ENCODE measurements at regions not wholly inside any gene's neighbourhood (a gene's known extent, or its start where the extent isn't known, plus 50 kb on each side); places are given as distances from the start of the nearest gene placed in this dataset.
A peak's percentile ranks its signal among the peaks of the same experiment; 100 is the strongest.
"Not testable (repeated sequence)": the region's sequence is repeated elsewhere in the genome, so short reads cannot be mapped to it uniquely, and the experiment has no call there.

DNA sequence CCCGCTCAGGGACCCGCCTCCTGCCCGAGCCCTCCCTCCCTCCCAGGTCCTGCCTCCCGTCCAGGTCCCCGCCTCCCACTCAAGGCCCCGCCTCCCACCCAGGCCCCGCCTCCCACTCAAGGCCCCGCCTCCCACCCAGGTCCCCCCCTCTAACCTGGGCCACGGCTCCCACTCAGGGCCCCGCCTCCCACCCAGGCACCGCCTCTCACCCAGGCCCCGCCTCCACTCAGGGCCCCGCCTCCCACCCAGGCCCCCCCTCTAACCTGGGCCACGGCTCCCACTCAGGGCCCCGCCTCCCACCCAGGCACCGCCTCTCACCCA, 103.5 kb downstream of the FAM53A start:
- H3K27ac ChIP-seq (ENCODE audit: low read length); H3K4me1 ChIP-seq (ENCODE audit: insufficient read depth, low read length); H4K20me1 ChIP-seq (ENCODE audit: low read length); H3K27me3 ChIP-seq (ENCODE audit: low read length); H3K9ac ChIP-seq (ENCODE audit: low read length); H3F3A ChIP-seq (ENCODE audit: low read length, unreplicated experiment); DNase-seq; H3K36me3 ChIP-seq (ENCODE audit: low read depth, low read length); H3K4me3 ChIP-seq (ENCODE audit: low read length); ATAC-seq; POLR2A ChIA-PET (ENCODE audit: unreplicated experiment); H2AFZ ChIP-seq (ENCODE audit: low read length); H3K9me2 ChIP-seq (replicated peaks; ENCODE audit: low read length); BruUV-seq (replicated peaks); H3K4me2 ChIP-seq (ENCODE audit: low read length); H3K9me3 ChIP-seq (ENCODE audit: low read length); H3K79me2 ChIP-seq (ENCODE audit: low read length); intact Hi-C loops (cut with micrococcal nuclease); CTCF ChIA-PET: not testable (repeated sequence)

GRCh38 chr4:1579901-1580691, 104.0 kb downstream of the FAM53A start:
- POLR2A ChIA-PET (ENCODE audit: unreplicated experiment), result no interaction called here
- Histone ChIP-seq H4K20me1 (ENCODE audit: low read length) (no peaks in the 10 kb centered on the region), H3K9me2 (replicated peaks; ENCODE audit: low read length) (no peaks in the 10 kb centered on the region), H3K4me3 (ENCODE audit: low read length) (peak overlapping the region; percentile 76), H3K9ac (ENCODE audit: low read length) (peak overlapping the region; percentile 70), H3K79me2 (ENCODE audit: low read length) (no peaks in the 10 kb centered on the region), H3K36me3 (ENCODE audit: low read depth, low read length) (no peaks in the 10 kb centered on the region), H3K27me3 (ENCODE audit: low read length) (no peaks in the 10 kb centered on the region), H3K9me3 (ENCODE audit: low read length) (no peaks in the 10 kb centered on the region), H3F3A (ENCODE audit: low read length, unreplicated experiment) (no peaks in the 10 kb centered on the region), H2AFZ (ENCODE audit: low read length) (peak overlapping the region; percentile 79), H3K4me2 (ENCODE audit: low read length) (peak overlapping the region; percentile 96), H3K4me1 (ENCODE audit: insufficient read depth, low read length) (0 out of 2 replicates have a peak, but pooled peaks cover 3% of the 10 kb centered on the region), H3K27ac (ENCODE audit: low read length) (peak overlapping the region; percentile 50)
- peak; percentile 77 for ATAC-seq
- TF ChIP-seq EZH2phosphoT487 (IDR thresholded peaks at IDR 0.05; ENCODE audit: borderline replicate concordance, low read length), result no peak
- no peak for TF ChIP-seq CTCF (conservative IDR thresholded peaks at IDR 0.05; ENCODE audit: low read depth, low read length)
- TF ChIP-seq EZH2 (IDR thresholded peaks at IDR 0.05; ENCODE audit: low read length, unreplicated experiment), result no peak
- peak; percentile 88 for DNase-seq
- BruUV-seq (replicated peaks), result no TSS peak
- CTCF ChIA-PET, result no interaction called here
- intact Hi-C loops (cut with micrococcal nuclease), result no loop called here

DNA sequence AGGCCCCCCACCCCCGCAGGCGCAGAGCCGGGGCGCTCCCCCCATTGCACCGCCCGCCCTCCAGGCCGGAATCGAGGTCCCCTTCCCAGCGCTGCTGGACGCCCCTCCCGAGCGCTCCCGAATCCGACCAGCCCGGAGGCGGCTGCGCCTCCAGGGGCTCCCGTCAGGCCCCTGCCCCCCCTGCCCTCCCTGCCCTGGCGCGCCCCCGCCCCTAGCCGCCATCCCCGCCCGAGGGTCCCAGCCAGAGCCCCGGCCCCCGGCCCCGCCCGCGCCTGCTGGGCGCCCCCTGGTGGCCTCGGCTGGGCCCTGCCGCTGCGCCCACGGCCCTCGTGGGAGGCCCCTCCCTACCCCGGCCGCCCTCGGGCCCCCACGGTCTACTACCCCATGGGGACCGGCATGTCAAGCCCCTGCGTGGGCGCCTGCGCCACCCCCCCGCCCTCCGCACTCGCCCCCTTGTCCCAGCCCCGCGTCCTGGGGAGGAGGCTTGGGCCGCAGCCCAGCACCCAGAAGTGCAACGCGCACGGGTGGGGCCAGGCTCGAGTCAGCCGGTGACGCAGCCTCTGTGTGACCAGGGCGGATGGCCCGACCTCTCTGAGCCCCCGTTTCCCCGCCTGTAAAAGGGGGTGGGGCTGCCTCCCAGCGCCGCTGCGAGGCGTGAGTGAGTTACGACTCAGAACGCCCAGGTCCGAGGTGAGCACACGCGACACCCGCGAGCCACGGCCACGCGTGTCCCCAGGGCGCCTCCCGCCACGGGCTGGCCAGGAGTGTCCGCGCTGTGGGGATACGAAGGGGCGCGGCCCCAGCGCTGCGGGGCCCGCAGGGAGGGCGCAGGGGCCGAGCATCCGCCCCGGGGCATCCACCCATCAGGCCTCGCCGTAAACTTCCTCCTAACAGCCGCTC, 104.9 kb downstream of the FAM53A start:
- BruUV-seq (replicated peaks), result no TSS peak
- H3K4me1 ChIP-seq (ENCODE audit: insufficient read depth, low read length), result 0 out of 2 replicates have a peak, but pooled peaks cover 3% of the 10 kb centered on the region
- H3K36me3 ChIP-seq (ENCODE audit: low read depth, low read length), result no peaks in the 10 kb centered on the region
- no peaks in the 10 kb centered on the region for H3F3A ChIP-seq (ENCODE audit: low read length, unreplicated experiment)
- peak overlapping the region; percentile 70 for H3K9ac ChIP-seq (ENCODE audit: low read length)
- TF ChIP-seq CTCF (conservative IDR thresholded peaks at IDR 0.05; ENCODE audit: low read depth, low read length), result peak; percentile 47
- TF ChIP-seq EZH2 (IDR thresholded peaks at IDR 0.05; ENCODE audit: low read length, unreplicated experiment), result no peak
- H3K4me2 ChIP-seq (ENCODE audit: low read length), result peak overlapping the region; percentile 96
- H3K9me2 ChIP-seq (replicated peaks; ENCODE audit: low read length), result no peaks in the 10 kb centered on the region
- intact Hi-C loops (cut with micrococcal nuclease), result no loop called here
- ChIA-PET CTCF (no interaction called here), POLR2A (ENCODE audit: unreplicated experiment) (no interaction called here)
- peak overlapping the region; percentile 76 for H3K4me3 ChIP-seq (ENCODE audit: low read length)
- H4K20me1 ChIP-seq (ENCODE audit: low read length), result no peaks in the 10 kb centered on the region
- H3K27ac ChIP-seq (ENCODE audit: low read length), result peak overlapping the region; percentile 50
- no peaks in the 10 kb centered on the region for H3K79me2 ChIP-seq (ENCODE audit: low read length)
- ATAC-seq (peak; percentile 66), DNase-seq (peak; percentile 69)
- H3K9me3 ChIP-seq (ENCODE audit: low read length), result no peaks in the 10 kb centered on the region
- H2AFZ ChIP-seq (ENCODE audit: low read length), result peak overlapping the region; percentile 79
- no peaks in the 10 kb centered on the region for H3K27me3 ChIP-seq (ENCODE audit: low read length)

Data from PC-3 (cell line).